Endothelial cell of umbilical vein (primary cell): ENCODE measurements at regions not wholly inside any gene's neighbourhood (a gene's known extent, or its start where the extent isn't known, plus 50 kb on each side); places are given as distances from the start of the nearest gene placed in this dataset.
"Not testable (repeated sequence)": the region's sequence is repeated elsewhere in the genome, so short reads cannot be mapped to it uniquely, and the experiment has no call there.

Source experiments
- BruUV-seq: library from RNA; stranded (reverse); fragments of 400-500 nt; replicated peaks from 2 replicates; lab custom pipeline; 2021; lab: Mats Ljungman, UMichigan
- CTCF ChIA-PET: fragments of 300-600, 350-600 bp; sonication (Branson Sonifier 250); formaldehyde crosslinking; loops from one replicate; lab custom pipeline; 2021; ENCODE audit warnings: antibody characterized with exemption, inconsistent platforms; lab: Charles Lee
- POLR2A ChIA-PET: fragments of 300-600, 350-600 bp; sonication (Branson Sonifier 250); formaldehyde crosslinking; loops from one replicate; lab custom pipeline; 2021; ENCODE audit warnings: antibody characterized with exemption, inconsistent platforms; lab: Charles Lee
- DNase-seq: peaks from one replicate; pipeline ENCODE4 v3.0.0-alpha.2; 2011; ENCODE audit warnings: low read depth, low spot score
- FAIRE-seq: peaks from 2 replicates; lab custom pipeline; 2011; peaks lifted over from hg19 to GRCh38; lab: Jason Lieb, UNC
- H2AFZ ChIP-seq: 2 replicates; pipeline ENCODE4 v1.6.0; 2012; ENCODE audit warnings: low read depth, low read length, control low read depth, inconsistent platforms
- H3K27ac ChIP-seq: 2 replicates; pipeline ENCODE4 v1.5.1; 2011; ENCODE audit warnings: low read depth, mild to moderate bottlenecking, control low read depth, low read length, moderate library complexity; ENCODE audit not compliant: insufficient read depth
- H3K27me3 ChIP-seq, 2 experiments: 2 replicates each; pipeline versions ENCODE4 v1.6.0 to v1.6.1; 2011; ENCODE audit warnings: low read length in 2 of 2, mixed read lengths in 1 of 2; ENCODE audit not compliant: control insufficient read depth in 2 of 2, insufficient read depth in 2 of 2
- H3K36me3 ChIP-seq, 2 experiments: 2 replicates in 1 of 2; 3 replicates in 1 of 2; pipeline ENCODE4 v1.5.1; 2011; ENCODE audit warnings: low read length in 2 of 2, mild to moderate bottlenecking in 1 of 2, moderate library complexity in 1 of 2; ENCODE audit not compliant: control insufficient read depth in 2 of 2, insufficient read depth in 2 of 2; ENCODE audit errors: extremely low read depth in 1 of 2
- H3K4me1 ChIP-seq: 3 replicates; pipeline ENCODE4 v1.5.1; 2011; ENCODE audit warnings: mild to moderate bottlenecking, low read length; ENCODE audit not compliant: control insufficient read depth, insufficient read depth; ENCODE audit errors: extremely low read depth
- H3K4me2 ChIP-seq: 2 replicates; pipeline ENCODE4 v1.6.1; 2011; ENCODE audit warnings: low read length, control low read depth, mixed read lengths; ENCODE audit not compliant: insufficient read depth
- H3K4me3 ChIP-seq, 3 experiments: fragments of 200-600 bp in 1 of 3; sonication (generic), shearing (Covaris generic) in 1 of 3; replicated peaks in 1 of 3; 2 replicates each; pipeline ENCODE4 v1.5.1; 2011 to 2016; ENCODE audit warnings: control low read depth in 3 of 3, low read length in 3 of 3, mild to moderate bottlenecking in 2 of 3, inconsistent platforms in 1 of 3, low read depth in 1 of 3, moderate library complexity in 1 of 3; ENCODE audit not compliant: insufficient read depth in 1 of 3
- H3K79me2 ChIP-seq: 2 replicates; pipeline ENCODE4 v1.6.0; 2012; ENCODE audit warnings: low read length, inconsistent platforms; ENCODE audit not compliant: control insufficient read depth, insufficient read depth
- H3K9ac ChIP-seq: replicated peaks from 2 replicates; pipeline ENCODE3; 2011; ENCODE audit warnings: low read length, control low read depth; ENCODE audit not compliant: insufficient read depth; ENCODE audit errors: extremely low read depth
- H3K9me1 ChIP-seq: replicated peaks from 3 replicates; pipeline ENCODE4 v1.6.0; 2011; ENCODE audit warnings: mild to moderate bottlenecking, low read length; ENCODE audit not compliant: control insufficient read depth, insufficient read depth; ENCODE audit errors: extremely low read depth
- H3K9me3 ChIP-seq: replicated peaks from 2 replicates; pipeline ENCODE4 v1.5.1; 2012; ENCODE audit warnings: low read length, inconsistent platforms; ENCODE audit not compliant: control insufficient read depth, insufficient read depth
- H4K20me1 ChIP-seq: replicated peaks from 2 replicates; pipeline ENCODE3; 2011; ENCODE audit warnings: mild to moderate bottlenecking, low read length; ENCODE audit not compliant: control insufficient read depth, insufficient read depth; ENCODE audit errors: extremely low read depth
- EZH2 ChIP-seq: IDR thresholded peaks from 2 replicates; pipeline ENCODE4 v1.6.1; 2012; ENCODE audit warnings: borderline replicate concordance, low read depth, mild to moderate bottlenecking, moderate library complexity, low read length, inconsistent platforms; ENCODE audit not compliant: severe bottlenecking
- FOS ChIP-seq: IDR thresholded peaks from 2 replicates; pipeline ENCODE4 v1.6.1; 2011; ENCODE audit warnings: mild to moderate bottlenecking, low read length, moderate library complexity, borderline replicate concordance; ENCODE audit not compliant: insufficient read depth
- GATA2 ChIP-seq: IDR thresholded peaks from 2 replicates; pipeline ENCODE4 v1.7.0; 2011; ENCODE audit warnings: low read depth, mild to moderate bottlenecking, moderate library complexity, mixed read lengths, low read length; ENCODE audit not compliant: insufficient read length, insufficient read depth
- JUN ChIP-seq: IDR thresholded peaks from 2 replicates; pipeline ENCODE4 v1.6.1; 2011; ENCODE audit warnings: borderline replicate concordance, low read depth; ENCODE audit not compliant: insufficient read length, insufficient read depth
- MYC ChIP-seq: IDR thresholded peaks from one replicate; pipeline ENCODE4 v1.6.1; 2011; ENCODE audit warnings: mild to moderate bottlenecking, low read depth, low read length
- POLR2A ChIP-seq: IDR thresholded peaks from 2 replicates; pipeline ENCODE4 v1.6.1; 2012; ENCODE audit warnings: low read depth, mild to moderate bottlenecking, control low read depth, low read length
- POLR2AphosphoS5 ChIP-seq: IDR thresholded peaks from 2 replicates; pipeline ENCODE4 v1.6.1; 2012; ENCODE audit warnings: low read depth, mild to moderate bottlenecking, control low read depth, low read length, moderate library complexity; ENCODE audit not compliant: insufficient read depth
- dilution Hi-C: fragments of 300-500 bp; cut with MboI; formaldehyde crosslinking; loops from one replicate; pipeline ENCODE4 v1.15.0; 2019; ENCODE audit warnings: low sequenced_read_pairs; ENCODE audit not compliant: extremely low pct_ligation_motif_present
- intact Hi-C: fragments of 100-400 bp; cut with micrococcal nuclease; formaldehyde crosslinking; loops from one replicate; pipeline ENCODE4 v1.10.0; 2022
- TF ChIP-seq, protein P1 (sequence below), 2 donors: IDR thresholded peaks; 1 replicate in 1 of 2; 2 replicates in 1 of 2; pipeline ENCODE4 v1.5.1; 2011; ENCODE audit warnings: low read length in 2 of 2, mild to moderate bottlenecking in 2 of 2, moderate library complexity in 2 of 2, control low read depth in 1 of 2, inconsistent platforms in 1 of 2, low read depth in 1 of 2; ENCODE audit not compliant: insufficient read depth in 1 of 2; ENCODE audit errors: extremely low read depth in 1 of 2
- TF ChIP-seq, protein P2 (sequence below): IDR thresholded peaks from 2 replicates; pipeline ENCODE4 v1.6.1; 2011; ENCODE audit not compliant: insufficient read depth, insufficient read length

DNA sequence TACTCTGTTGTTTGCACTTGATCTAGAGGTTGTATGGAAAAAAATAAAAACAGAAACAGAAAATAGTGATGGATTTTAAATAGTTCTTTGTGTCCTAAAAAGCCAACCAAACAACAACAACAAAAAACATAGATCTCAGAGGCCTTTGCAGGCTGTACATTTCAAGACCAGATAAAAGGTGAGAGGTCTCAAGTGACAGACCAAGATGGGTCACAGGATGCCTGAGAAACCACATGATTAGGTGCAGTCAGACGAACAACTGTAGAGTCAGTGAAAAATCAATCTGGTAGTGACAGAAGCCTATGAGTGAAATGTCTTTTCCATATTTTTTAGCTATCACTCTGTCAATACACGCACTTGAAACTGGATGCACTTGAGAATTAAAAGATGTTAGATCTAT, 193.5 kb upstream of the SAMSN1 start:
- H3K27ac ChIP-seq, result no peak overlapping the region
- H3K9me3 ChIP-seq, result no peaks in the 10 kb centered on the region
- H3K4me1 ChIP-seq, result peaks cover 9% of the 10 kb centered on the region
- FAIRE-seq (no peak), DNase-seq (no peak)
- no peaks in the 10 kb centered on the region for H3K79me2 ChIP-seq
- H3K9me1 ChIP-seq, result no peaks in the 10 kb centered on the region
- TF ChIP-seq POLR2A (no peak), JUN (no peak), GATA2 (no peak), FOS (no peak), MYC (no peak), POLR2AphosphoS5 (no peak), EZH2 (no peak)
- TF ChIP-seq, protein P1, sequence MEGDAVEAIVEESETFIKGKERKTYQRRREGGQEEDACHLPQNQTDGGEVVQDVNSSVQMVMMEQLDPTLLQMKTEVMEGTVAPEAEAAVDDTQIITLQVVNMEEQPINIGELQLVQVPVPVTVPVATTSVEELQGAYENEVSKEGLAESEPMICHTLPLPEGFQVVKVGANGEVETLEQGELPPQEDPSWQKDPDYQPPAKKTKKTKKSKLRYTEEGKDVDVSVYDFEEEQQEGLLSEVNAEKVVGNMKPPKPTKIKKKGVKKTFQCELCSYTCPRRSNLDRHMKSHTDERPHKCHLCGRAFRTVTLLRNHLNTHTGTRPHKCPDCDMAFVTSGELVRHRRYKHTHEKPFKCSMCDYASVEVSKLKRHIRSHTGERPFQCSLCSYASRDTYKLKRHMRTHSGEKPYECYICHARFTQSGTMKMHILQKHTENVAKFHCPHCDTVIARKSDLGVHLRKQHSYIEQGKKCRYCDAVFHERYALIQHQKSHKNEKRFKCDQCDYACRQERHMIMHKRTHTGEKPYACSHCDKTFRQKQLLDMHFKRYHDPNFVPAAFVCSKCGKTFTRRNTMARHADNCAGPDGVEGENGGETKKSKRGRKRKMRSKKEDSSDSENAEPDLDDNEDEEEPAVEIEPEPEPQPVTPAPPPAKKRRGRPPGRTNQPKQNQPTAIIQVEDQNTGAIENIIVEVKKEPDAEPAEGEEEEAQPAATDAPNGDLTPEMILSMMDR (IDR thresholded peaks at IDR 0.05; ENCODE audit: extremely low read depth in 1 of 2, insufficient read depth in 1 of 2, low read depth in 1 of 2, low read length in 2 of 2), result no peak
- TF ChIP-seq, protein P2, sequence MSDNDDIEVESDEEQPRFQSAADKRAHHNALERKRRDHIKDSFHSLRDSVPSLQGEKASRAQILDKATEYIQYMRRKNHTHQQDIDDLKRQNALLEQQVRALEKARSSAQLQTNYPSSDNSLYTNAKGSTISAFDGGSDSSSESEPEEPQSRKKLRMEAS, result no peak
- ChIA-PET CTCF (no interaction called here), POLR2A (no interaction called here)
- H3K9ac ChIP-seq, result no peak overlapping the region
- H3K4me3 ChIP-seq, result no peak overlapping the region
- no peaks in the 10 kb centered on the region for H3K27me3 ChIP-seq
- dilution Hi-C loops (no loop called here), intact Hi-C loops (loop anchor here (2.0 to 10.0 kb wide), 5 partner anchors 33 to 357 kb away; partner anchors contain the start of gene HSPA13)
- no peaks in the 10 kb centered on the region for H3K36me3 ChIP-seq
- no peak overlapping the region for H2AFZ ChIP-seq
- no peaks in the 10 kb centered on the region for H4K20me1 ChIP-seq
- no TSS peak for BruUV-seq
- no peak overlapping the region for H3K4me2 ChIP-seq

DNA sequence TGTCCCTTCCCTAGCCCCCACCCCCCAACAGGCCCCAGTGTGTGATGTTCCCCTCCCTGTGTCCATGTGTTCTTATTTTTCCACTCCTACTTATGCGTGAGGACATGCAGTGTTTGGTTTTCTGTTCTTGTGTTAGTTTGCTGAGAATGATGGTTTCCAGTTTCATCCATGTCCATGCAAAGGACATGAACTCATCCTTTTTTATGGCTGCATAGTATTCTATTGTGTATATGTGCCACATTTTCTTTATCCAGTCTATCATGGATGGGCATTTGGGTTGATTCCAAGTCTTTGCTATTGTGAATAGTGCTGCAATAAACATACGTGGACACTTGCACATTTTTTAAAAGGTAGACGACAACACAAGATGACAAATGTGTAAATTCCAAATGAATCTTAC, 192.5 kb upstream of the SAMSN1 start:
- H2AFZ ChIP-seq, H3K4me1 ChIP-seq, H3K4me3 ChIP-seq, DNase-seq, POLR2A ChIA-PET, H3K79me2 ChIP-seq, H3K9me1 ChIP-seq, dilution Hi-C loops, H3K36me3 ChIP-seq, H3K27ac ChIP-seq, FAIRE-seq, H3K27me3 ChIP-seq, H3K4me2 ChIP-seq, BruUV-seq, H4K20me1 ChIP-seq, H3K9ac ChIP-seq, H3K9me3 ChIP-seq: not testable (repeated sequence)
- CTCF ChIA-PET, result interaction anchor here (0.6 to 2.3 kb wide), 54 partner anchors 10 to 758 kb away, joined by 3 to 12 read pairs (median 4); no protein-coding TSS in a partner anchor
- intact Hi-C loops, result loop anchor here (1.0 to 10.0 kb wide), 6 partner anchors 27 to 356 kb away; partner anchors contain the start of gene HSPA13
